ENCODE measurements at regions not wholly inside any gene's neighbourhood (a gene's known extent, or its start where the extent isn't known, plus 50 kb on each side); places are given as distances from the start of the nearest gene placed in this dataset.

- TF ChIP-seq, protein P1, sequence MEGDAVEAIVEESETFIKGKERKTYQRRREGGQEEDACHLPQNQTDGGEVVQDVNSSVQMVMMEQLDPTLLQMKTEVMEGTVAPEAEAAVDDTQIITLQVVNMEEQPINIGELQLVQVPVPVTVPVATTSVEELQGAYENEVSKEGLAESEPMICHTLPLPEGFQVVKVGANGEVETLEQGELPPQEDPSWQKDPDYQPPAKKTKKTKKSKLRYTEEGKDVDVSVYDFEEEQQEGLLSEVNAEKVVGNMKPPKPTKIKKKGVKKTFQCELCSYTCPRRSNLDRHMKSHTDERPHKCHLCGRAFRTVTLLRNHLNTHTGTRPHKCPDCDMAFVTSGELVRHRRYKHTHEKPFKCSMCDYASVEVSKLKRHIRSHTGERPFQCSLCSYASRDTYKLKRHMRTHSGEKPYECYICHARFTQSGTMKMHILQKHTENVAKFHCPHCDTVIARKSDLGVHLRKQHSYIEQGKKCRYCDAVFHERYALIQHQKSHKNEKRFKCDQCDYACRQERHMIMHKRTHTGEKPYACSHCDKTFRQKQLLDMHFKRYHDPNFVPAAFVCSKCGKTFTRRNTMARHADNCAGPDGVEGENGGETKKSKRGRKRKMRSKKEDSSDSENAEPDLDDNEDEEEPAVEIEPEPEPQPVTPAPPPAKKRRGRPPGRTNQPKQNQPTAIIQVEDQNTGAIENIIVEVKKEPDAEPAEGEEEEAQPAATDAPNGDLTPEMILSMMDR (IDR thresholded peaks at IDR 0.05): no peak
- TF ChIP-seq POLR2AphosphoS5 (IDR thresholded peaks at IDR 0.05) (no peak), POLR2A (IDR thresholded peaks at IDR 0.05) (no peak)
These were observed 696.1 kb upstream of the TMEM132C start for GRCh38 chr12:127570793-127571360.

Data from prostate gland (tissue), 2 donors.